ENCODE measurements at regions not wholly inside any gene's neighbourhood (a gene's known extent, or its start where the extent isn't known, plus 50 kb on each side); places are given as distances from the start of the nearest gene placed in this dataset.

GRCh38 chr3:34377961-34378360, 579.5 kb downstream of the PDCD6IP start:
- no peak for DNase-seq (ENCODE audit: low spot score)

GRCh38 chr3:34381243-34381642, 582.8 kb downstream of the PDCD6IP start:
- no peak for DNase-seq (ENCODE audit: low spot score)

- DNase-seq (ENCODE audit: low spot score) = no peak
Observed at GRCh38 chr3:34382859-34383258, 584.4 kb downstream of the PDCD6IP start.

- no peak for DNase-seq (ENCODE audit: low spot score)
Observed at GRCh38 chr3:34386309-34386708, 587.9 kb downstream of the PDCD6IP start.

GRCh38 chr3:34387826-34388564, 589.6 kb downstream of the PDCD6IP start:
- peak; percentile 12 for DNase-seq (ENCODE audit: low spot score)

GRCh38 chr3:34388830-34389229, 590.4 kb downstream of the PDCD6IP start:
- no peak for DNase-seq (ENCODE audit: low spot score)

- peak; percentile 17 for DNase-seq (ENCODE audit: low spot score)
Observed at GRCh38 chr3:34394978-34395748, 596.7 kb downstream of the PDCD6IP start.

GRCh38 chr3:34396288-34396687, 597.9 kb downstream of the PDCD6IP start:
- DNase-seq (ENCODE audit: low spot score) = no peak

GRCh38 chr3:34396956-34397355, 598.5 kb downstream of the PDCD6IP start:
- DNase-seq (ENCODE audit: low spot score) = no peak

- no peak for DNase-seq (ENCODE audit: low spot score)
Observed at GRCh38 chr3:34399401-34399800, 601.0 kb downstream of the PDCD6IP start.

- no peak for DNase-seq (ENCODE audit: low spot score)
Observed at GRCh38 chr3:34405159-34405558, 606.7 kb downstream of the PDCD6IP start.

- DNase-seq (ENCODE audit: low spot score) = no peak
Observed at GRCh38 chr3:34407281-34407680, 608.9 kb downstream of the PDCD6IP start.

- DNase-seq (ENCODE audit: low spot score) = no peak
Observed at GRCh38 chr3:34408088-34408487, 609.7 kb downstream of the PDCD6IP start.

- no peak for DNase-seq (ENCODE audit: low spot score)
Observed at GRCh38 chr3:34411596-34411995, 613.2 kb downstream of the PDCD6IP start.

GRCh38 chr3:34419801-34420200, 621.4 kb downstream of the PDCD6IP start:
- peak; percentile 66 for DNase-seq (ENCODE audit: low spot score)

GRCh38 chr3:34421762-34422161, 623.3 kb downstream of the PDCD6IP start:
- no peak for DNase-seq (ENCODE audit: low spot score)

GRCh38 chr3:34439796-34440195, 641.4 kb downstream of the PDCD6IP start:
- no peak for DNase-seq (ENCODE audit: low spot score)

GRCh38 chr3:34444137-34444536, 645.7 kb downstream of the PDCD6IP start:
- no peak for DNase-seq (ENCODE audit: low spot score)

- no peak for DNase-seq (ENCODE audit: low spot score)
Observed at GRCh38 chr3:34449305-34449704, 650.9 kb downstream of the PDCD6IP start.

- DNase-seq (ENCODE audit: low spot score) = no peak
Observed at GRCh38 chr3:34463414-34463813, 665.0 kb downstream of the PDCD6IP start.

- no peak for DNase-seq (ENCODE audit: low spot score)
Observed at GRCh38 chr3:34464646-34465045, 666.2 kb downstream of the PDCD6IP start.

GRCh38 chr3:34475851-34476250, 677.4 kb downstream of the PDCD6IP start:
- DNase-seq (ENCODE audit: low spot score) = no peak

- DNase-seq (ENCODE audit: low spot score) = no peak
Observed at GRCh38 chr3:34483311-34483887, 685.0 kb downstream of the PDCD6IP start.
